Panc1 (cell line): ENCODE measurements at regions not wholly inside any gene's neighbourhood (a gene's known extent, or its start where the extent isn't known, plus 50 kb on each side); places are given as distances from the start of the nearest gene placed in this dataset.

Experiments used
- CTCF ChIP-seq: fragments of 450-650 bp; IDR thresholded peaks from 2 replicates; pipeline ENCODE4 v1.5.1; 2017; ENCODE audit warnings: mild to moderate bottlenecking
- POLR2AphosphoS5 ChIP-seq: IDR thresholded peaks from 2 replicates; pipeline ENCODE4 v1.6.1; 2012; ENCODE audit warnings: mild to moderate bottlenecking, low read depth, low read length, moderate library complexity

DNA sequence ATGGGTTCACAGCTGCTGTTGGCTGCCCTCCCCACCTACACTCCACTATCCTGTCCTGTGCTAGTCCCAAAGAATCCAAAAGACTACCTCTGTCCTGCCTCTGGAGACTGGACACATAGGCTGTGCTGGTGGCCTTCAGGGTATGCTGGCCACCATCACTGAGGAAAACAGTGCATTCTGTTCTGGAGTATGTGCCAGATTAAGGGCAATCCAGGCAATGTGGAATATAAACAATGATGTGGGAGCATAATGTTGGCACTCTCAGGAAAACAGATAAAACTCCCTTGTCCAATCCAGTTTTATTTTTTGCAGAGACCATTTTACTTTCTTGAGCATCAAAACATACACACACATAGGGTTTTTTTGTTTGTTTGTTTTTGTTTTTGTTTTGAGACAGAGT lies 94.3 kb downstream of the GLUL start:
- TF ChIP-seq CTCF (no peak), POLR2AphosphoS5 (no peak)
